HEK293 (cell line): ENCODE measurements at regions not wholly inside any gene's neighbourhood (a gene's known extent, or its start where the extent isn't known, plus 50 kb on each side); places are given as distances from the start of the nearest gene placed in this dataset.

Experiments
- CTCF ChIA-PET: fragments of 350-600 bp; formaldehyde crosslinking; extraction: SDS; loops from one replicate; lab custom pipeline; 2021; ENCODE audit warnings: antibody characterized with exemption; lab: Yijun Ruan, JAX
- POLR2A ChIA-PET: fragments of 300-600 bp; formaldehyde crosslinking; extraction: SDS; loops from one replicate; lab custom pipeline; 2020; ENCODE audit warnings: antibody characterized with exemption, inconsistent platforms; lab: Yijun Ruan, JAX
- H3K27ac ChIP-seq: fragments of 200-500 bp; sonication (Bioruptor generic); 2 replicates; pipeline ENCODE4 v1.5.1; 2014; ENCODE audit warnings: low read depth, low read length, control low read depth, inconsistent platforms; ENCODE audit errors: extremely low read depth
- H3K36me3 ChIP-seq, 2 experiments: fragments of 200-500 bp in 1 of 2; sonication (Bioruptor generic) in 1 of 2; 1 replicate in 1 of 2; 2 replicates in 1 of 2; pipeline ENCODE4 v1.5.1; 2014 to 2017; ENCODE audit warnings: inconsistent platforms in 2 of 2, low read length in 2 of 2; ENCODE audit not compliant: control insufficient read depth in 2 of 2, insufficient read depth in 1 of 2
- H3K4me1 ChIP-seq: fragments of 200-500 bp; sonication (Bioruptor generic); 2 replicates; pipeline ENCODE4 v1.5.1; 2014; ENCODE audit warnings: mild to moderate bottlenecking, low read length, inconsistent platforms; ENCODE audit not compliant: control insufficient read depth, insufficient read depth
- H3K4me3 ChIP-seq: 2 replicates; pipeline ENCODE4 v1.5.1; 2011; ENCODE audit warnings: low read depth, mild to moderate bottlenecking, control low read depth, low read length, moderate library complexity
- H3K9me3 ChIP-seq: fragments of 200-500 bp; sonication (Bioruptor generic); 2 replicates; pipeline ENCODE4 v1.5.1; 2014; ENCODE audit warnings: low read depth, low read length, inconsistent platforms; ENCODE audit not compliant: control insufficient read depth, insufficient read depth
- FEZF1 ChIP-seq: fragments of 450-650 bp; formaldehyde crosslinking; IDR thresholded peaks from 2 replicates; pipeline ENCODE4 v1.5.1; 2016; ENCODE audit warnings: missing biosample characterization, missing genetic modification characterization
- RBAK ChIP-seq: fragments of 450-650 bp; formaldehyde crosslinking; IDR thresholded peaks from 2 replicates; pipeline ENCODE4 v1.5.1; 2016; ENCODE audit warnings: missing biosample characterization, missing genetic modification characterization
- SP7 ChIP-seq: fragments of 450-650 bp; formaldehyde crosslinking; IDR thresholded peaks from 2 replicates; pipeline ENCODE4 v1.5.1; 2016; ENCODE audit warnings: missing biosample characterization, missing genetic modification characterization
- WT1 ChIP-seq: fragments of 450-650 bp; formaldehyde crosslinking; IDR thresholded peaks from 2 replicates; pipeline ENCODE4 v1.5.1; 2016; ENCODE audit warnings: missing biosample characterization, missing genetic modification characterization
- ZBTB21 ChIP-seq: fragments of 450-650 bp; formaldehyde crosslinking; IDR thresholded peaks from 2 replicates; pipeline ENCODE4 v1.5.1; 2017; ENCODE audit warnings: missing biosample characterization, missing genetic modification characterization
- ZNF16 ChIP-seq: fragments of 450-650 bp; formaldehyde crosslinking; IDR thresholded peaks from 2 replicates; pipeline ENCODE4 v1.5.1; 2016; ENCODE audit warnings: low read depth, missing biosample characterization, missing genetic modification characterization
- ZNF19 ChIP-seq: fragments of 450-650 bp; formaldehyde crosslinking; IDR thresholded peaks from 2 replicates; pipeline ENCODE4; 2016; ENCODE audit warnings: missing biosample characterization, missing genetic modification characterization, low read depth
- ZNF202 ChIP-seq: fragments of 450-650 bp; formaldehyde crosslinking; IDR thresholded peaks from 2 replicates; pipeline ENCODE4 v1.5.1; 2016; ENCODE audit warnings: missing biosample characterization, missing genetic modification characterization, borderline replicate concordance
- ZNF274 ChIP-seq, 2 experiments: fragments of 200-500 bp in 1 of 2; fragments of 450-650 bp in 1 of 2; sonication (Bioruptor generic) in 1 of 2; formaldehyde crosslinking in 1 of 2; IDR thresholded peaks; 2 replicates each; pipeline versions ENCODE4 v1.5.1 to v1.6.1; 2014 to 2016; ENCODE audit warnings: borderline replicate concordance in 1 of 2, inconsistent platforms in 1 of 2, low read length in 1 of 2, missing biosample characterization in 1 of 2, missing genetic modification characterization in 1 of 2
- ZNF510 ChIP-seq: fragments of 450-650 bp; formaldehyde crosslinking; IDR thresholded peaks from 2 replicates; pipeline ENCODE4 v1.5.1; 2018; ENCODE audit warnings: mild to moderate bottlenecking, missing genetic modification characterization, missing biosample characterization; ENCODE audit not compliant: insufficient replicate concordance
- ZNF549 ChIP-seq: fragments of 450-650 bp; IDR thresholded peaks from 2 replicates; pipeline ENCODE4 v1.5.1; 2018; ENCODE audit warnings: missing biosample characterization, missing genetic modification characterization, mild to moderate bottlenecking, inconsistent platforms, moderate library complexity
- ZNF670 ChIP-seq: fragments of 450-650 bp; formaldehyde crosslinking; IDR thresholded peaks from 2 replicates; pipeline ENCODE4 v1.5.1; 2016; ENCODE audit warnings: missing biosample characterization, missing genetic modification characterization, low read depth
- ZNF701 ChIP-seq: fragments of 450-650 bp; formaldehyde crosslinking; IDR thresholded peaks from 2 replicates; pipeline ENCODE4 v1.5.1; 2016; ENCODE audit warnings: missing biosample characterization, missing genetic modification characterization
- ZSCAN16 ChIP-seq: fragments of 450-650 bp; formaldehyde crosslinking; IDR thresholded peaks from 2 replicates; pipeline ENCODE4 v1.5.1; 2016; ENCODE audit warnings: missing biosample characterization, missing genetic modification characterization
- ZSCAN30 ChIP-seq: fragments of 450-650 bp; IDR thresholded peaks from 2 replicates; pipeline ENCODE4 v1.5.1; 2018; ENCODE audit warnings: missing biosample characterization, mild to moderate bottlenecking, missing genetic modification characterization, moderate library complexity
- ZXDB ChIP-seq: fragments of 450-650 bp; formaldehyde crosslinking; IDR thresholded peaks from 2 replicates; pipeline ENCODE4 v1.5.1; 2016; ENCODE audit warnings: missing biosample characterization, missing genetic modification characterization
- TF ChIP-seq, protein P1 (sequence below): fragments of 450-650 bp; formaldehyde crosslinking; IDR thresholded peaks from 2 replicates; pipeline ENCODE4 v1.5.1; 2016; ENCODE audit warnings: missing biosample characterization, missing genetic modification characterization, borderline replicate concordance
- TF ChIP-seq, protein P2 (sequence below): fragments of 450-650 bp; formaldehyde crosslinking; IDR thresholded peaks from 2 replicates; pipeline ENCODE4 v1.5.1; 2016; ENCODE audit warnings: missing biosample characterization, missing genetic modification characterization
- TF ChIP-seq, protein P3 (sequence below): fragments of 450-650 bp; formaldehyde crosslinking; IDR thresholded peaks from 2 replicates; pipeline ENCODE4 v1.5.1; 2016; ENCODE audit warnings: missing biosample characterization, missing genetic modification characterization
- TF ChIP-seq, protein P4 (sequence below): fragments of 450-650 bp; formaldehyde crosslinking; IDR thresholded peaks from 2 replicates; pipeline ENCODE4 v1.5.1; 2016; ENCODE audit warnings: missing biosample characterization, missing genetic modification characterization

DNA sequence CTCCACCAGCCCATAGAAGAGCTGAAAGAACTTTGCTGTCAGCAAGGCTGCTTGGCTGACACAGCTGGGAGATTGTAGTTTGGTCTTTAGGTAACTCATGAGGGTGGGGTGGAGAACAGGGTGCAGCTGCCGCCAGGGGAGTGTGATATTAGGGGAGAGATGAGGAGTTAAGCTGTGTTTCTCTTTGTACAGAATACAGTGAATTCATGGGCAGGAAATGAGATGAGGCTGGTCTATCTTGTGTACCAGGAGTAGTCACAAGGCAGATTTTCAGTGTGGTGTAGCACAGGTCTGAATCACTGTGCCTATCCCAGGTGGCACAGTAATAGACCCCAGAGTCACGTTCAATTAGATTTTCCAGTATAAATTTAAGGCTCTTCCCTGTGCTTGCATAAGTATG, 56.6 kb upstream of the TARP start (continued):
- TF ChIP-seq, protein P1, sequence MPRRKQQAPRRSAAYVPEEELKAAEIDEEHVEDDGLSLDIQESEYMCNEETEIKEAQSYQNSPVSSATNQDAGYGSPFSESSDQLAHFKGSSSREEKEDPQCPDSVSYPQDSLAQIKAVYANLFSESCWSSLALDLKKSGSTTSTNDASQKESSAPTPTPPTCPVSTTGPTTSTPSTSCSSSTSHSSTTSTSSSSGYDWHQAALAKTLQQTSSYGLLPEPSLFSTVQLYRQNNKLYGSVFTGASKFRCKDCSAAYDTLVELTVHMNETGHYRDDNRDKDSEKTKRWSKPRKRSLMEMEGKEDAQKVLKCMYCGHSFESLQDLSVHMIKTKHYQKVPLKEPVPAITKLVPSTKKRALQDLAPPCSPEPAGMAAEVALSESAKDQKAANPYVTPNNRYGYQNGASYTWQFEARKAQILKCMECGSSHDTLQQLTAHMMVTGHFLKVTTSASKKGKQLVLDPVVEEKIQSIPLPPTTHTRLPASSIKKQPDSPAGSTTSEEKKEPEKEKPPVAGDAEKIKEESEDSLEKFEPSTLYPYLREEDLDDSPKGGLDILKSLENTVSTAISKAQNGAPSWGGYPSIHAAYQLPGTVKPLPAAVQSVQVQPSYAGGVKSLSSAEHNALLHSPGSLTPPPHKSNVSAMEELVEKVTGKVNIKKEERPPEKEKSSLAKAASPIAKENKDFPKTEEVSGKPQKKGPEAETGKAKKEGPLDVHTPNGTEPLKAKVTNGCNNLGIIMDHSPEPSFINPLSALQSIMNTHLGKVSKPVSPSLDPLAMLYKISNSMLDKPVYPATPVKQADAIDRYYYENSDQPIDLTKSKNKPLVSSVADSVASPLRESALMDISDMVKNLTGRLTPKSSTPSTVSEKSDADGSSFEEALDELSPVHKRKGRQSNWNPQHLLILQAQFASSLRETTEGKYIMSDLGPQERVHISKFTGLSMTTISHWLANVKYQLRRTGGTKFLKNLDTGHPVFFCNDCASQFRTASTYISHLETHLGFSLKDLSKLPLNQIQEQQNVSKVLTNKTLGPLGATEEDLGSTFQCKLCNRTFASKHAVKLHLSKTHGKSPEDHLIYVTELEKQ = no peak
- TF ChIP-seq ZBTB21 (tag by site-specific recombination) (no peak), ZNF549 (no peak), ZNF274 (IDR thresholded peaks at IDR 0.05; ENCODE audit: low read length) (no peak), ZNF274 (tag by site-specific recombination; IDR thresholded peaks at IDR 0.05; ENCODE audit: borderline replicate concordance) (no peak), FEZF1 (tag by site-specific recombination) (no peak), ZSCAN30 (no peak), SP7 (tag by site-specific recombination) (no peak), RBAK (tag by site-specific recombination) (no peak), ZNF701 (tag by site-specific recombination) (no peak), ZNF510 (tag by site-specific recombination) (no peak)
- TF ChIP-seq, protein P2, sequence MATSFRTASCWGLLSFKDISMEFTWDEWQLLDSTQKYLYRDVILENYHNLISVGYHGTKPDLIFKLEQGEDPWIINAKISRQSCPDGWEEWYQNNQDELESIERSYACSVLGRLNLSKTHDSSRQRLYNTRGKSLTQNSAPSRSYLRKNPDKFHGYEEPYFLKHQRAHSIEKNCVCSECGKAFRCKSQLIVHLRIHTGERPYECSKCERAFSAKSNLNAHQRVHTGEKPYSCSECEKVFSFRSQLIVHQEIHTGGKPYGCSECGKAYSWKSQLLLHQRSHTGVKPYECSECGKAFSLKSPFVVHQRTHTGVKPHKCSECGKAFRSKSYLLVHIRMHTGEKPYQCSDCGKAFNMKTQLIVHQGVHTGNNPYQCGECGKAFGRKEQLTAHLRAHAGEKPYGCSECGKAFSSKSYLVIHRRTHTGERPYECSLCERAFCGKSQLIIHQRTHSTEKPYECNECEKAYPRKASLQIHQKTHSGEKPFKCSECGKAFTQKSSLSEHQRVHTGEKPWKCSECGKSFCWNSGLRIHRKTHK (tag by site-specific recombination) = no peak
- TF ChIP-seq, protein P3, sequence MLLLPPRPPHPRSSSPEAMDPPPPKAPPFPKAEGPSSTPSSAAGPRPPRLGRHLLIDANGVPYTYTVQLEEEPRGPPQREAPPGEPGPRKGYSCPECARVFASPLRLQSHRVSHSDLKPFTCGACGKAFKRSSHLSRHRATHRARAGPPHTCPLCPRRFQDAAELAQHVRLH (tag by site-specific recombination) = no peak

DNA sequence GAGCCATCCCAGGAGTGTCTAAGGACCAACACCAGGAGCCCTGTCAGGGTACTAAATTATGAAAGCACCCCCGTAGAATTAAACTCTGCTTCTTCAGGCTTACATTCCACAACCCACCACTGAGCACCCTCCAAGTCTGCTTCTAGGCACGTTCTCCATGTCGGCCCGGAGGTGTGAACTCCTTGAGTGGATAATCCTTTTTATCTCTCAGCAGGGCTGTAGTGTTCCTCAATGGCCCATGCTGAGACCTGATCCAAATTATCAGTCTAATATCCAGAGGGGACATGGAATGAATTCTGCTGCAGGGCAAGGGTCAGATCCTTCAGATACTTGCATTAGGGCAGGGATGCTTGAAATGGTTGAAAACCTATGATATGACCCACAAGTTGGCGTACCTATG, 55.9 kb upstream of the TARP start:
- no peaks in the 10 kb centered on the region for H3K36me3 ChIP-seq
- H3K4me3 ChIP-seq = no peak overlapping the region
- TF ChIP-seq ZNF16 (tag by site-specific recombination) (no peak), ZSCAN16 (tag by site-specific recombination) (no peak), ZXDB (tag by site-specific recombination) (no peak), WT1 (no peak), ZNF670 (tag by site-specific recombination) (no peak), ZNF202 (no peak), ZNF19 (tag by site-specific recombination) (no peak)
- TF ChIP-seq, protein P4, sequence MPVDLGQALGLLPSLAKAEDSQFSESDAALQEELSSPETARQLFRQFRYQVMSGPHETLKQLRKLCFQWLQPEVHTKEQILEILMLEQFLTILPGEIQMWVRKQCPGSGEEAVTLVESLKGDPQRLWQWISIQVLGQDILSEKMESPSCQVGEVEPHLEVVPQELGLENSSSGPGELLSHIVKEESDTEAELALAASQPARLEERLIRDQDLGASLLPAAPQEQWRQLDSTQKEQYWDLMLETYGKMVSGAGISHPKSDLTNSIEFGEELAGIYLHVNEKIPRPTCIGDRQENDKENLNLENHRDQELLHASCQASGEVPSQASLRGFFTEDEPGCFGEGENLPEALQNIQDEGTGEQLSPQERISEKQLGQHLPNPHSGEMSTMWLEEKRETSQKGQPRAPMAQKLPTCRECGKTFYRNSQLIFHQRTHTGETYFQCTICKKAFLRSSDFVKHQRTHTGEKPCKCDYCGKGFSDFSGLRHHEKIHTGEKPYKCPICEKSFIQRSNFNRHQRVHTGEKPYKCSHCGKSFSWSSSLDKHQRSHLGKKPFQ (tag by site-specific recombination) = no peak
- TF ChIP-seq, protein P1 = no peak
- POLR2A ChIA-PET = no interaction called here
- H3K9me3 ChIP-seq = no peaks in the 10 kb centered on the region
- no peaks in the 10 kb centered on the region for H3K4me1 ChIP-seq
- CTCF ChIA-PET = interaction anchor here (1.0 to 3.1 kb wide), 8 partner anchors 15 to 221 kb away, joined by 3 to 18 read pairs (median 6); no protein-coding TSS in a partner anchor
- H3K27ac ChIP-seq = no peak overlapping the region
